Sigmoid colon (tissue), 4 donors: ENCODE measurements at regions not wholly inside any gene's neighbourhood (a gene's known extent, or its start where the extent isn't known, plus 50 kb on each side); places are given as distances from the start of the nearest gene placed in this dataset.

Source experiments
- POLR2A ChIP-seq, 2 donors: fragments of 450-650 bp; IDR thresholded peaks; one replicate each; pipeline ENCODE4 v1.6.1; 2016; ENCODE audit warnings: antibody characterized with exemption in 2 of 2, mild to moderate bottlenecking in 2 of 2, moderate library complexity in 2 of 2
- POLR2AphosphoS5 ChIP-seq, 4 donors: sonication (generic); formaldehyde crosslinking; IDR thresholded peaks; one replicate each; pipeline ENCODE4 v1.6.1; 2017; ENCODE audit warnings: antibody characterized with exemption in 4 of 4
- TF ChIP-seq, protein P1 (sequence below), 4 experiments: fragments of 450-650 bp in 3 of 4; fragments of 200-600 bp in 1 of 4; IDR thresholded peaks; one replicate each; pipeline ENCODE4 v1.5.1; 2016 to 2019; ENCODE audit warnings: antibody characterized with exemption in 4 of 4, mild to moderate bottlenecking in 3 of 4, moderate library complexity in 2 of 4

DNA sequence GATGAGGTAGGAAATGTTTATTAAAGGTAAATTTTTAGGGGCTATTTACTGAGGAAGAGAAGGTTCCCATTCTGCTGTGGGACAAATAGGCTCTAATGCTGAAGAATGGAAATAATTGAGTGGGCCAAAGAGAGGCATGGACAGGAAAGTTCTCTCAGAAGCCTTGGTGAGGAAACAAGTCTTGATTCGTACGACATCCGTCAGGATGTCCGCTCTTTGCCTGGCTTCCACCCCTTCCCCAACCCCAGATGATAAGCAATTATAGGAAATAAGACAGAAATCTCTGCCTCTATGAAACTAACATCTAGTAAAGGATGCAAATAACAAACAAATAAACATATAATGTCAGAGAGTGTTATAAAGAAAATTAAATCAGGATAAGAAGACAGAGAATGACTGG lies 91.7 kb upstream of the BCAT1 start:
- TF ChIP-seq, protein P1, sequence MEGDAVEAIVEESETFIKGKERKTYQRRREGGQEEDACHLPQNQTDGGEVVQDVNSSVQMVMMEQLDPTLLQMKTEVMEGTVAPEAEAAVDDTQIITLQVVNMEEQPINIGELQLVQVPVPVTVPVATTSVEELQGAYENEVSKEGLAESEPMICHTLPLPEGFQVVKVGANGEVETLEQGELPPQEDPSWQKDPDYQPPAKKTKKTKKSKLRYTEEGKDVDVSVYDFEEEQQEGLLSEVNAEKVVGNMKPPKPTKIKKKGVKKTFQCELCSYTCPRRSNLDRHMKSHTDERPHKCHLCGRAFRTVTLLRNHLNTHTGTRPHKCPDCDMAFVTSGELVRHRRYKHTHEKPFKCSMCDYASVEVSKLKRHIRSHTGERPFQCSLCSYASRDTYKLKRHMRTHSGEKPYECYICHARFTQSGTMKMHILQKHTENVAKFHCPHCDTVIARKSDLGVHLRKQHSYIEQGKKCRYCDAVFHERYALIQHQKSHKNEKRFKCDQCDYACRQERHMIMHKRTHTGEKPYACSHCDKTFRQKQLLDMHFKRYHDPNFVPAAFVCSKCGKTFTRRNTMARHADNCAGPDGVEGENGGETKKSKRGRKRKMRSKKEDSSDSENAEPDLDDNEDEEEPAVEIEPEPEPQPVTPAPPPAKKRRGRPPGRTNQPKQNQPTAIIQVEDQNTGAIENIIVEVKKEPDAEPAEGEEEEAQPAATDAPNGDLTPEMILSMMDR (IDR thresholded peaks at IDR 0.05) = no peak
- TF ChIP-seq POLR2A (IDR thresholded peaks at IDR 0.05) = no peak
- TF ChIP-seq POLR2AphosphoS5 (IDR thresholded peaks at IDR 0.05) = no peak
